Neural cell (in vitro differentiated cells): ENCODE measurements at regions not wholly inside any gene's neighbourhood (a gene's known extent, or its start where the extent isn't known, plus 50 kb on each side); places are given as distances from the start of the nearest gene placed in this dataset.

Experiments
- H2AFZ ChIP-seq: fragments of 200-600, 300-800 bp; sonication (generic), shearing (Covaris generic); 2 replicates; pipeline ENCODE4 v1.6.0; 2014; ENCODE audit warnings: low read depth, mild to moderate bottlenecking, antibody characterized with exemption, low read length, moderate library complexity
- H3F3A ChIP-seq: fragments of 200-600 bp; shearing (Covaris generic); 2 replicates; pipeline ENCODE4 v1.6.1; 2016; ENCODE audit warnings: mild to moderate bottlenecking, moderate library complexity, mixed read lengths, antibody characterized with exemption, low read length; ENCODE audit not compliant: insufficient read depth, poor library complexity, severe bottlenecking
- H3K27ac ChIP-seq: fragments of 200-600, 300-800 bp; sonication (generic), shearing (Covaris generic); 2 replicates; pipeline ENCODE4 v1.5.1; 2014; ENCODE audit warnings: mild to moderate bottlenecking, low read length, moderate library complexity
- H3K27me3 ChIP-seq: fragments of 300-800, 200-600 bp; sonication (generic), shearing (Covaris generic); 2 replicates; pipeline ENCODE4 v1.6.0; 2014; ENCODE audit warnings: mild to moderate bottlenecking, low read depth, low read length, moderate library complexity; ENCODE audit not compliant: insufficient read depth
- H3K36me3 ChIP-seq: fragments of 300-800, 200-600 bp; sonication (generic), shearing (Covaris generic); 2 replicates; pipeline ENCODE4 v1.5.1; 2014; ENCODE audit warnings: mild to moderate bottlenecking, antibody characterized with exemption, low read length, moderate library complexity; ENCODE audit not compliant: insufficient read depth
- H3K4me2 ChIP-seq: fragments of 300-800, 200-600 bp; sonication (generic), shearing (Covaris generic); 2 replicates; pipeline ENCODE4 v1.6.0; 2014; ENCODE audit warnings: mild to moderate bottlenecking, low read length
- H3K4me3 ChIP-seq: fragments of 300-800, 200-600 bp; sonication (generic), shearing (Covaris generic); 2 replicates; pipeline ENCODE4 v1.5.1; 2014; ENCODE audit warnings: mild to moderate bottlenecking, low read length, moderate library complexity
- H3K79me2 ChIP-seq: fragments of 200-600 bp; shearing (Covaris generic); replicated peaks from 2 replicates; pipeline ENCODE4 v1.6.0; 2014; ENCODE audit warnings: mild to moderate bottlenecking, low read length, moderate library complexity; ENCODE audit not compliant: insufficient read depth
- H3K9ac ChIP-seq: fragments of 300-800, 200-600 bp; sonication (generic), shearing (Covaris generic); 2 replicates; pipeline ENCODE4 v1.6.1; 2016; ENCODE audit warnings: mild to moderate bottlenecking, low read length, mixed read lengths
- H3K9me2 ChIP-seq: fragments of 200-600 bp; shearing (Covaris generic); 2 replicates; pipeline ENCODE4 v1.6.1; 2016; ENCODE audit warnings: mild to moderate bottlenecking, low read length, mixed read lengths; ENCODE audit not compliant: insufficient read depth
- H3K9me3 ChIP-seq: fragments of 200-600, 300-800 bp; sonication (generic), shearing (Covaris generic); 2 replicates; pipeline ENCODE4 v1.6.1; 2016; ENCODE audit warnings: mild to moderate bottlenecking, mixed run types, low read length, moderate library complexity, mixed read lengths
- H4K20me1 ChIP-seq: fragments of 200-600 bp; shearing (Covaris generic); 2 replicates; pipeline ENCODE4 v1.6.1; 2016; ENCODE audit warnings: mild to moderate bottlenecking, mixed run types; ENCODE audit not compliant: insufficient read depth
- EP300 ChIP-seq: fragments of 450-650 bp; conservative IDR thresholded peaks from 2 replicates; pipeline ENCODE4 v1.6.1; 2014; ENCODE audit warnings: antibody characterized with exemption, mild to moderate bottlenecking, moderate library complexity; ENCODE audit not compliant: poor library complexity, severe bottlenecking
- MXI1 ChIP-seq: fragments of 450-650 bp; conservative IDR thresholded peaks from 2 replicates; pipeline ENCODE4 v1.6.1; 2014; ENCODE audit warnings: antibody characterized with exemption, mild to moderate bottlenecking; ENCODE audit not compliant: poor library complexity, severe bottlenecking
- POLR2AphosphoS5 ChIP-seq: IDR thresholded peaks from 2 replicates; pipeline ENCODE4 v1.6.1; 2012
- RAD21 ChIP-seq: fragments of 450-650 bp; conservative IDR thresholded peaks from 2 replicates; pipeline ENCODE4 v1.6.1; 2014; ENCODE audit warnings: antibody characterized with exemption, mild to moderate bottlenecking, moderate library complexity
- SMC3 ChIP-seq: fragments of 450-650 bp; conservative IDR thresholded peaks from 2 replicates; pipeline ENCODE4 v1.6.1; 2014; ENCODE audit warnings: antibody characterized with exemption, mild to moderate bottlenecking, moderate library complexity; ENCODE audit not compliant: poor library complexity
- TAF1 ChIP-seq: IDR thresholded peaks from 2 replicates; pipeline ENCODE4 v1.6.1; 2012; ENCODE audit warnings: low read depth
- TF ChIP-seq, protein P1 (sequence below): fragments of 450-650 bp; IDR thresholded peaks from 2 replicates; pipeline ENCODE4 v1.5.1; 2014; ENCODE audit warnings: antibody characterized with exemption, mild to moderate bottlenecking, moderate library complexity; ENCODE audit not compliant: poor library complexity, severe bottlenecking
- TF ChIP-seq, protein P2 (sequence below): IDR thresholded peaks from 2 replicates; pipeline ENCODE4 v1.6.1; 2012; ENCODE audit warnings: borderline replicate concordance

DNA sequence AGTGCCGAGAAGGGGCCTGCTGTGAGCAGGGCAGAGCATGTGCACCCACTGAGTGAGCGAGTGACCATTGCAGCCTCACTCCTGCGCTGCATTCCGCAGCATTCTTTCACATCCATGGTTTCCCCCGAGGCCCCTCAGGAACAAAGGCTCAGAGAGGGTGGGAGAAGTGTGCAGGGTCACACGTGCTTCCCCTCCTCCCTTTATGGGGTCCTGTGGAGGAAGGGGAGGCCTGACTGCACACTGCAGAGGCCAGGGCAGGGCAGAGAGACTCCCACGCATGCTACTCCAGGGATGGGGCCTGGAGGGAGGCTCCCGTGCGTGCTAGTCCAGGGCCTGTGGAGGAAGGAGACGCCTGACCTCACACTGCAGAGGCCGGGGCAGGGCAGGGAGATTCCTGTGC is 63.2 kb downstream of the DIO3 start:
- Histone ChIP-seq H3F3A (no peaks in the 10 kb centered on the region), H2AFZ (no peak overlapping the region), H3K36me3 (no peaks in the 10 kb centered on the region), H3K79me2 (no peaks in the 10 kb centered on the region), H4K20me1 (no peaks in the 10 kb centered on the region), H3K9ac (peak overlapping the region; percentile 32), H3K4me3 (no peak overlapping the region), H3K9me3 (no peaks in the 10 kb centered on the region), H3K27me3 (no peaks in the 10 kb centered on the region), H3K9me2 (no peaks in the 10 kb centered on the region), H3K4me2 (no peak overlapping the region), H3K27ac (no peak overlapping the region)
- TF ChIP-seq POLR2AphosphoS5 (no peak), MXI1 (no peak), SMC3 (no peak)

DNA sequence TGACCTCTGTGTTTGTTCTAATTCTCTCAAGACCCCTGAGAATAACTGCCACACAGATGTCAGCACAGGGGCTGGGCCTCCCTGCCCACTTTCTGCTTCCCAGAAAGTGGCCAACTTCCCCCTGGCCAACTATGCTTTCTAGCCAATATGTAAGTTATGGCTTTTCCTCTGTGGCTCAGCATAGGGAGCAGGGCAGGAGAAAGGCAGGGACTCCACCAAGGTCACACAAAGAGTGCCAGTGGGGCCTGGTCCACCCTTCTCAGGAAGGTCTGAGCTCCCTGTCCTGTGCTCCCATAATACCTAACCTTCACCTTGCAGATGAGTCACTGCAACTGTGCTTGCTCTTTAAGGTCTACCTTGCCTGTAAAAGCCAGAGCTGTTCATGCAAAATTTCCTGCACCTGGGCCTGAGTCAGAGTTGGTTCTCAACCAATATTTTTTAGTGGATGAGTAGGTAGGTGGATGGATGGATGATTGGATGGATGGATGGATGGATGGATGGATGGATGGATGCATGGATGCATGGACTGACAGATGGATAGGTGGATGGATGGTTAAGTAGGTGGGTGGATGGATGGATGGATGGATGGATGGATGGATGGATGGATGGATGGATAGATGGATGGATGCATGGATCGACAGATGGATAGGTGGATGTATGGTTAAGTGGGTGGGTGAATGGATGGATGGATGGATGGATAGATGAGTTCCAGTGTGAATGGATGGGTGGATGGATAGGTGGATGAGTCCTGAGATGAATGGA is 64.2 kb downstream of the DIO3 start:
- Histone ChIP-seq H2AFZ (no peak overlapping the region), H3K27ac (no peak overlapping the region), H3K4me3 (no peak overlapping the region), H3F3A (no peaks in the 10 kb centered on the region), H3K9me3 (no peaks in the 10 kb centered on the region), H3K9ac (no peak overlapping the region), H3K9me2 (no peaks in the 10 kb centered on the region), H3K36me3 (no peaks in the 10 kb centered on the region), H3K79me2 (no peaks in the 10 kb centered on the region), H4K20me1 (no peaks in the 10 kb centered on the region), H3K4me2 (no peak overlapping the region), H3K27me3 (no peaks in the 10 kb centered on the region)
- TF ChIP-seq, protein P1, sequence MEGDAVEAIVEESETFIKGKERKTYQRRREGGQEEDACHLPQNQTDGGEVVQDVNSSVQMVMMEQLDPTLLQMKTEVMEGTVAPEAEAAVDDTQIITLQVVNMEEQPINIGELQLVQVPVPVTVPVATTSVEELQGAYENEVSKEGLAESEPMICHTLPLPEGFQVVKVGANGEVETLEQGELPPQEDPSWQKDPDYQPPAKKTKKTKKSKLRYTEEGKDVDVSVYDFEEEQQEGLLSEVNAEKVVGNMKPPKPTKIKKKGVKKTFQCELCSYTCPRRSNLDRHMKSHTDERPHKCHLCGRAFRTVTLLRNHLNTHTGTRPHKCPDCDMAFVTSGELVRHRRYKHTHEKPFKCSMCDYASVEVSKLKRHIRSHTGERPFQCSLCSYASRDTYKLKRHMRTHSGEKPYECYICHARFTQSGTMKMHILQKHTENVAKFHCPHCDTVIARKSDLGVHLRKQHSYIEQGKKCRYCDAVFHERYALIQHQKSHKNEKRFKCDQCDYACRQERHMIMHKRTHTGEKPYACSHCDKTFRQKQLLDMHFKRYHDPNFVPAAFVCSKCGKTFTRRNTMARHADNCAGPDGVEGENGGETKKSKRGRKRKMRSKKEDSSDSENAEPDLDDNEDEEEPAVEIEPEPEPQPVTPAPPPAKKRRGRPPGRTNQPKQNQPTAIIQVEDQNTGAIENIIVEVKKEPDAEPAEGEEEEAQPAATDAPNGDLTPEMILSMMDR, result no peak
- TF ChIP-seq, protein P2, sequence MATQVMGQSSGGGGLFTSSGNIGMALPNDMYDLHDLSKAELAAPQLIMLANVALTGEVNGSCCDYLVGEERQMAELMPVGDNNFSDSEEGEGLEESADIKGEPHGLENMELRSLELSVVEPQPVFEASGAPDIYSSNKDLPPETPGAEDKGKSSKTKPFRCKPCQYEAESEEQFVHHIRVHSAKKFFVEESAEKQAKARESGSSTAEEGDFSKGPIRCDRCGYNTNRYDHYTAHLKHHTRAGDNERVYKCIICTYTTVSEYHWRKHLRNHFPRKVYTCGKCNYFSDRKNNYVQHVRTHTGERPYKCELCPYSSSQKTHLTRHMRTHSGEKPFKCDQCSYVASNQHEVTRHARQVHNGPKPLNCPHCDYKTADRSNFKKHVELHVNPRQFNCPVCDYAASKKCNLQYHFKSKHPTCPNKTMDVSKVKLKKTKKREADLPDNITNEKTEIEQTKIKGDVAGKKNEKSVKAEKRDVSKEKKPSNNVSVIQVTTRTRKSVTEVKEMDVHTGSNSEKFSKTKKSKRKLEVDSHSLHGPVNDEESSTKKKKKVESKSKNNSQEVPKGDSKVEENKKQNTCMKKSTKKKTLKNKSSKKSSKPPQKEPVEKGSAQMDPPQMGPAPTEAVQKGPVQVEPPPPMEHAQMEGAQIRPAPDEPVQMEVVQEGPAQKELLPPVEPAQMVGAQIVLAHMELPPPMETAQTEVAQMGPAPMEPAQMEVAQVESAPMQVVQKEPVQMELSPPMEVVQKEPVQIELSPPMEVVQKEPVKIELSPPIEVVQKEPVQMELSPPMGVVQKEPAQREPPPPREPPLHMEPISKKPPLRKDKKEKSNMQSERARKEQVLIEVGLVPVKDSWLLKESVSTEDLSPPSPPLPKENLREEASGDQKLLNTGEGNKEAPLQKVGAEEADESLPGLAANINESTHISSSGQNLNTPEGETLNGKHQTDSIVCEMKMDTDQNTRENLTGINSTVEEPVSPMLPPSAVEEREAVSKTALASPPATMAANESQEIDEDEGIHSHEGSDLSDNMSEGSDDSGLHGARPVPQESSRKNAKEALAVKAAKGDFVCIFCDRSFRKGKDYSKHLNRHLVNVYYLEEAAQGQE, result no peak
- no peak for TF ChIP-seq TAF1
- TF ChIP-seq RAD21, result no peak
- no peak for TF ChIP-seq MXI1
- no peak for TF ChIP-seq POLR2AphosphoS5
- no peak for TF ChIP-seq SMC3

DNA sequence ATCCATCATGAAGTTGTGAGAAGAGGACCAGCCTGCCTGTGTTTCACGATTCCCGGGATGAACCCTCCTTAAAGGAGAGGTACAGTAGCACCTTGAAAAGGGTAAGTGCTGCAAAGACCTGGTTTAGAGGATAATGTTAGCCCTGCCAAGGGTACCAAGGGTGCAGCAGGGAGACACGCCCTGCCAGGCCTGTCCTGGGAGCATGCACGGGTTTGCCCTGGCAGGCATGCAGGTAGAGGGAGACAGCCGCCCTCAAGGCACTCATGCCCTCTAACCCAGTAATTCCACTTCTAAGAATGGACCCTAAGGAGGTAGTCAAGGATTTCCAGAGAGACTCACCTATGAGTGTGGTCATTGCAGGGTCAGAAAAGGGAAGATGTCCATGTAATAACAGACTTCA is 65.0 kb downstream of the DIO3 start:
- TF ChIP-seq, protein P2, result no peak
- TF ChIP-seq, protein P1, result no peak
- TF ChIP-seq MXI1, result no peak
- TF ChIP-seq SMC3, result no peak
- TF ChIP-seq EP300, result no peak
- H3K4me2 ChIP-seq, result no peak overlapping the region
- no peaks in the 10 kb centered on the region for H3K79me2 ChIP-seq
- H3K27me3 ChIP-seq, result no peaks in the 10 kb centered on the region
- no peak overlapping the region for H3K9ac ChIP-seq
- no peak overlapping the region for H3K27ac ChIP-seq
- H3F3A ChIP-seq, result peaks cover 5% of the 10 kb centered on the region
- no peak overlapping the region for H3K4me3 ChIP-seq
- no peaks in the 10 kb centered on the region for H4K20me1 ChIP-seq
- H3K9me3 ChIP-seq, result no peaks in the 10 kb centered on the region
- no peaks in the 10 kb centered on the region for H3K9me2 ChIP-seq
- H3K36me3 ChIP-seq, result no peaks in the 10 kb centered on the region
- no peak overlapping the region for H2AFZ ChIP-seq
